ENCODE measurements at regions not wholly inside any gene's neighbourhood (a gene's known extent, or its start where the extent isn't known, plus 50 kb on each side); places are given as distances from the start of the nearest gene placed in this dataset.

GRCh38 chr5:153902016-153902415, 136.7 kb downstream of the FAM114A2 start:
- TF ChIP-seq POLR2A (IDR thresholded peaks at IDR 0.05) (no peak), POLR2AphosphoS5 (IDR thresholded peaks at IDR 0.05) (no peak), EP300 (IDR thresholded peaks at IDR 0.05) (no peak)
- TF ChIP-seq, protein P1, sequence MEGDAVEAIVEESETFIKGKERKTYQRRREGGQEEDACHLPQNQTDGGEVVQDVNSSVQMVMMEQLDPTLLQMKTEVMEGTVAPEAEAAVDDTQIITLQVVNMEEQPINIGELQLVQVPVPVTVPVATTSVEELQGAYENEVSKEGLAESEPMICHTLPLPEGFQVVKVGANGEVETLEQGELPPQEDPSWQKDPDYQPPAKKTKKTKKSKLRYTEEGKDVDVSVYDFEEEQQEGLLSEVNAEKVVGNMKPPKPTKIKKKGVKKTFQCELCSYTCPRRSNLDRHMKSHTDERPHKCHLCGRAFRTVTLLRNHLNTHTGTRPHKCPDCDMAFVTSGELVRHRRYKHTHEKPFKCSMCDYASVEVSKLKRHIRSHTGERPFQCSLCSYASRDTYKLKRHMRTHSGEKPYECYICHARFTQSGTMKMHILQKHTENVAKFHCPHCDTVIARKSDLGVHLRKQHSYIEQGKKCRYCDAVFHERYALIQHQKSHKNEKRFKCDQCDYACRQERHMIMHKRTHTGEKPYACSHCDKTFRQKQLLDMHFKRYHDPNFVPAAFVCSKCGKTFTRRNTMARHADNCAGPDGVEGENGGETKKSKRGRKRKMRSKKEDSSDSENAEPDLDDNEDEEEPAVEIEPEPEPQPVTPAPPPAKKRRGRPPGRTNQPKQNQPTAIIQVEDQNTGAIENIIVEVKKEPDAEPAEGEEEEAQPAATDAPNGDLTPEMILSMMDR (IDR thresholded peaks at IDR 0.05) = no peak
